ENCODE measurements at regions not wholly inside any gene's neighbourhood (a gene's known extent, or its start where the extent isn't known, plus 50 kb on each side); places are given as distances from the start of the nearest gene placed in this dataset.

DNA sequence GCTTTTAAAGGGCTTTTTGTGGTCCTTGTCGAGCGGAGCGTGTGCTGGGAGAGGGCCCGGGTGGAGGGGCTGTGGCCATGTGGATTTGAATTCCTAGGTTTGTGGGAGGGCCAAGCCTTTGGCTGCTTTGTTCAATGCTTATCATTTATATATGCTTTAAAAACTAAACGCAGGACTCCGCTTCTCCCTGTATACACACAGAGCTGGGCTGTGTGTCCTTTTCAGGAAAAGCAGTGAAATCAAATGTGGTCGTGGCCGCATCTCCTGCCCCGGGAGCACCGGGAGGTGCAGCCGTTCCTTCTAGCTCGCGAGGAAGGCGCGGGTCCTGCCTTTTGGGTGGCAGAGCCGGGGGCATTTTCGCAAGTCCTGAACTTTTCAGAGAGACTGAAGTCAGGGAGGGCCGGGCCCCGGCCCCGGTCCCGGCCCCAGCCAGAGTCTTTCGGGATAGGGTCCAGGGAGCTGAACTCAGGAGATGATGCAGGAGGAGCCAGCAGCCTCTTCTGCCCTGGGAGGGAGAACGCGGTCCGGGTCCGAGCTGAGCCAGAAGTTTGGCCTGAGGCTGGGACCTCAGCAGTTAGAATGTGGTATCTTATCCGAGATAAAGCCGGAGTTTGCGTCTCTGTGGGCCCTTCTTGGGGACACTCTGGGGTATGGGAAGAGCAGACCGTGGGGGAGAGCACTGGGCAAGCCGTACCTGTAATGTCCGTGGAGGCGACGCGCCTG lies 158.8 kb downstream of the C9orf152 start:
- H3K4me3 ChIP-seq (ENCODE audit: low read length): peak overlapping the region; percentile 92
- TF ChIP-seq CTCF (conservative IDR thresholded peaks at IDR 0.05; ENCODE audit: low read depth, low read length): no peak
- no peak for DNase-seq (ENCODE audit: low read depth)

GRCh38 chr9:110049699-110050450 lies 158.1 kb downstream of the C9orf152 start:
- TF ChIP-seq CTCF (conservative IDR thresholded peaks at IDR 0.05; ENCODE audit: low read depth, low read length): no peak
- DNase-seq (ENCODE audit: low read depth): no peak
- peak overlapping the region; percentile 92 for H3K4me3 ChIP-seq (ENCODE audit: low read length)

DNA sequence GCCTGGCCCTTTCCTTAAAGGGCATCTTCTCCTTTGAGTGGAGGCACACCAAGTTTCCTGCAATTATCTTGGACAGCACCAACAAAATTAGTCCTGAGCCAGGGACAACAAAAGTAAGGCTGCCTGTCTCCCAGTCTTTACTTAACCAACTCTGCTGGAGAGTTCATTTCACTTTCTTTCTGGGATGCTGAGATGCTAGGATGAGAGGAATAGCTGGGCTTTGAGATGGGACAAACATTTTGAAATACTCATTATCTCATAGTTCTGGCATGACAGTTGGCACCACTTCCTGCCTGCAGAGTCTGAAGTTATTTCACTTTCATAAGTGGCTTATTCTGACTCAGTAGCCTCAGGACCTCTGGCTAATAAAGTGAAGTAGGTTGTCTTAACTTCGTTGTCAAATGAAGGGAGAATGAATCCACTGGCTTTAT lies 157.0 kb downstream of the C9orf152 start:
- no peak for DNase-seq (ENCODE audit: low read depth)

DNA sequence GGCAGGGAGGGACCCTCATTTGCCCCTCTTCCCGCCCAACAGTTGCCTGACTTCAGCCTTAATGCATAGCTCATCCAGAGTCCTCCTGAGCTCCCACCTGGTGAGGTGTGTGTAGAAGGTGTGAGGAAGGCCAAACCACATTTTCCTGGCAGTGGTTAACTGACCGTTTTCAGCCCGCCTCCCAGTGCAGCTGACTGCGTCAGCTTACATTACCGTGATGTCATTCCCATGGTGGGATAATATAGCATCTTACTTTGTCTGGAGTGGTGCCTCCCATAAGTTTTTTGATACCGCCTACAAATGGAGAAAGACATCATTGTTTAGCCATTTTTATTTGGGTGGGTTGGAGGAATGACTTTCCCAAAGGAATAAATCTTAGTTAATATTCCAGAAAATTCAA lies 151.9 kb downstream of the C9orf152 start:
- no peak for DNase-seq (ENCODE audit: low read depth)
- peak; percentile 3 for TF ChIP-seq CTCF (conservative IDR thresholded peaks at IDR 0.05; ENCODE audit: low read depth, low read length)
- no peak overlapping the region for H3K4me3 ChIP-seq (ENCODE audit: low read length)

More for the DNA sequence above, 157.0 kb downstream of the C9orf152 start:
- no peak for TF ChIP-seq CTCF (conservative IDR thresholded peaks at IDR 0.05; ENCODE audit: low read depth, low read length)
- peak overlapping the region; percentile 2 for H3K4me3 ChIP-seq (ENCODE audit: low read length)

- no peak overlapping the region for H3K4me3 ChIP-seq (ENCODE audit: low read length)
- peak; percentile 79 for TF ChIP-seq CTCF (conservative IDR thresholded peaks at IDR 0.05; ENCODE audit: low read depth, low read length)
- no peak for DNase-seq (ENCODE audit: low read depth)
These were observed 149.5 kb downstream of the C9orf152 start for GRCh38 chr9:110058304-110058953.

DNA sequence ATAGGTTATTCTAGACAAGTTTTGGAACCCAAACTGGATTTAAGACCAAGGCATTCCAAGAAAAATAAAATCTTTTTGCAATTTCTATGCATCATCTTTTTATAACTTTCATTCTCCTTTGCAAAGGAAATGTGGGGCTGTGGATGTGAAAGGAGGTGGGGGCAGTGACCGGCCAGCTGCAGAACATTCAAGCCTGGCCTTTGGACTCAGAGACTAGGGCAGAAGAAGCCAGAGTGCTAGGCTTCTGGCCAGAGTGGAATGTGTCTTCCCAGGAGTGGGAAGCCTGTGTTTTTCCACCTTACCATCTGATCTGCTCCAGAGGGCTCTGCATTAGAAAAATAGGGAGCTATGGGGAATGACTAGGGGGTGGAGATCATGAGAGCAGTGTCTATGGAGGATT lies 148.5 kb downstream of the C9orf152 start:
- no peak for DNase-seq (ENCODE audit: low read depth)
- TF ChIP-seq CTCF (conservative IDR thresholded peaks at IDR 0.05; ENCODE audit: low read depth, low read length): no peak
- no peak overlapping the region for H3K4me3 ChIP-seq (ENCODE audit: low read length)
